GM21526 (cell line): ENCODE measurements at regions not wholly inside any gene's neighbourhood (a gene's known extent, or its start where the extent isn't known, plus 50 kb on each side); places are given as distances from the start of the nearest gene placed in this dataset.

Source experiments
- ATAC-seq: cut with Tn5 transposase; IDR thresholded peaks from one replicate; pipeline ENCODE4 v1.9.1; 2021; ENCODE audit warnings: moderate library complexity; ENCODE audit not compliant: unreplicated experiment, low FRiP score

- no peak for ATAC-seq
Observed at GRCh38 chr21:39029900-39030884, 153.1 kb downstream of the PSMG1 start.

GRCh38 chr21:39029086-39029755, 154.0 kb downstream of the PSMG1 start:
- no peak for ATAC-seq

- no peak for ATAC-seq
Observed at GRCh38 chr21:39025198-39025597, 158.1 kb downstream of the PSMG1 start.

GRCh38 chr21:39024538-39024937, 158.7 kb downstream of the PSMG1 start:
- no peak for ATAC-seq

- ATAC-seq = no peak
Observed at GRCh38 chr21:39022863-39023693, 160.2 kb downstream of the PSMG1 start.

- no peak for ATAC-seq
Observed at GRCh38 chr21:39022466-39022862, 160.8 kb downstream of the PSMG1 start.

- ATAC-seq = no peak
Observed at GRCh38 chr21:39022035-39022434, 161.2 kb downstream of the PSMG1 start.

GRCh38 chr21:39021478-39021832, 161.8 kb downstream of the PSMG1 start:
- ATAC-seq = no peak

GRCh38 chr21:39020751-39021477, 162.3 kb downstream of the PSMG1 start:
- ATAC-seq = no peak

- no peak for ATAC-seq
Observed at GRCh38 chr21:39018730-39019129, 164.5 kb downstream of the PSMG1 start.

GRCh38 chr21:39016740-39017315, 166.4 kb downstream of the PSMG1 start:
- ATAC-seq = peak; percentile 89

- no peak for ATAC-seq
Observed at GRCh38 chr21:39014747-39015146, 168.5 kb downstream of the PSMG1 start.

GRCh38 chr21:39012326-39013230, 170.7 kb downstream of the PSMG1 start:
- no peak for ATAC-seq

GRCh38 chr21:39011911-39012310, 171.3 kb downstream of the PSMG1 start:
- no peak for ATAC-seq

- ATAC-seq = no peak
Observed at GRCh38 chr21:39010629-39011404, 172.4 kb downstream of the PSMG1 start.

- ATAC-seq = no peak
Observed at GRCh38 chr21:39009587-39010225, 173.5 kb downstream of the PSMG1 start.

- ATAC-seq = no peak
Observed at GRCh38 chr21:39007985-39008384, 175.3 kb downstream of the PSMG1 start.

- no peak for ATAC-seq
Observed at GRCh38 chr21:39007532-39007931, 175.7 kb downstream of the PSMG1 start.
